ENCODE measurements at regions not wholly inside any gene's neighbourhood (a gene's known extent, or its start where the extent isn't known, plus 50 kb on each side); places are given as distances from the start of the nearest gene placed in this dataset.
"Not testable (repeated sequence)": the region's sequence is repeated elsewhere in the genome, so short reads cannot be mapped to it uniquely, and the experiment has no call there.

- H3K27ac ChIP-seq: no peak overlapping the region
- no peak for TF ChIP-seq POLR2AphosphoS5 (IDR thresholded peaks at IDR 0.05)
- no peak for TF ChIP-seq CTCF (IDR thresholded peaks at IDR 0.05 in 8 of 11, conservative IDR thresholded peaks at IDR 0.05 in 3 of 11)
- TF ChIP-seq POLR2A (IDR thresholded peaks at IDR 0.05): no peak
- no peaks in the 10 kb centered on the region for H3K27me3 ChIP-seq (replicated peaks in 1 of 7)
- peaks cover 0 to 25% (median 22%) of the 10 kb centered on the region in 8 donors for H3K9me3 ChIP-seq
- no peak for DNase-seq
- WGBS, 5 donors: 40 to 81% (median 75%) methylated on average over 1 of the region's 1 CpG
- H3K4me3 ChIP-seq: no peak overlapping the region
- no peaks in the 10 kb centered on the region for H3K4me1 ChIP-seq
- H3K36me3 ChIP-seq: no peaks in the 10 kb centered on the region
- intact Hi-C loops (cut with DNase I; ENCODE audit: low total_unique reads): no loop called here
These were observed 74.5 kb upstream of the ZPLD1 start for GRCh38 chr3:102360183-102360860.

- TF ChIP-seq POLR2AphosphoS5 (IDR thresholded peaks at IDR 0.05) (no peak), POLR2A (IDR thresholded peaks at IDR 0.05) (no peak), CTCF (IDR thresholded peaks at IDR 0.05 in 8 of 11, conservative IDR thresholded peaks at IDR 0.05 in 3 of 11) (no peak)
- WGBS, 5 donors: 64 to 80% (median 64%) methylated on average over 3 of the region's 3 CpGs
- no peak for DNase-seq
- intact Hi-C loops (cut with DNase I; ENCODE audit: low total_unique reads): no loop called here
- Histone ChIP-seq H3K4me3 (no peak overlapping the region), H3K4me1 (no peaks in the 10 kb centered on the region), H3K9me3 (peaks cover 0 to 29% (median 23%) of the 10 kb centered on the region in 8 donors), H3K36me3 (no peaks in the 10 kb centered on the region), H3K27ac (no peak overlapping the region), H3K27me3 (replicated peaks in 1 of 7) (no peaks in the 10 kb centered on the region)
These were observed 73.7 kb upstream of the ZPLD1 start for GRCh38 chr3:102361101-102361500.

- H3K4me1 ChIP-seq; DNase-seq; H3K36me3 ChIP-seq; H3K4me3 ChIP-seq; H3K27ac ChIP-seq; intact Hi-C loops (cut with DNase I; ENCODE audit: low total_unique reads); H3K27me3 ChIP-seq (replicated peaks in 1 of 7): not testable (repeated sequence)
- peaks cover 0 to 36% (median 23%) of the 10 kb centered on the region in 8 donors for H3K9me3 ChIP-seq
- 69 to 84% (median 74%) methylated on average over 1 of the region's 1 CpG for WGBS, 5 donors
These were observed 68.7 kb upstream of the ZPLD1 start for GRCh38 chr3:102366116-102366515.

- WGBS, 5 donors: 77 to 89% (median 88%) methylated on average over 2 of the region's 2 CpGs
- intact Hi-C loops (cut with DNase I; ENCODE audit: low total_unique reads): no loop called here
- Histone ChIP-seq H3K36me3 (no peaks in the 10 kb centered on the region), H3K4me3 (no peak overlapping the region), H3K4me1 (no peaks in the 10 kb centered on the region), H3K27ac (no peak overlapping the region), H3K9me3 (no peaks in the 10 kb centered on the region), H3K27me3 (replicated peaks in 1 of 7) (peaks cover 0 to 6% (median 0%) of the 10 kb centered on the region in 7 donors)
- TF ChIP-seq CTCF (IDR thresholded peaks at IDR 0.05 in 8 of 11, conservative IDR thresholded peaks at IDR 0.05 in 3 of 11): no peak
- TF ChIP-seq POLR2A (IDR thresholded peaks at IDR 0.05): no peak
- TF ChIP-seq POLR2AphosphoS5 (IDR thresholded peaks at IDR 0.05): no peak
- no peak for DNase-seq
These were observed 59.8 kb upstream of the ZPLD1 start for GRCh38 chr3:102374863-102375634.

Data from spleen (tissue), 11 donors.